Daoy (cell line): ENCODE measurements at regions not wholly inside any gene's neighbourhood (a gene's known extent, or its start where the extent isn't known, plus 50 kb on each side); places are given as distances from the start of the nearest gene placed in this dataset.

Experiments
- DNase-seq: peaks from one replicate; pipeline ENCODE4 v3.0.0-alpha.2; 2015; ENCODE audit warnings: low read depth

DNA sequence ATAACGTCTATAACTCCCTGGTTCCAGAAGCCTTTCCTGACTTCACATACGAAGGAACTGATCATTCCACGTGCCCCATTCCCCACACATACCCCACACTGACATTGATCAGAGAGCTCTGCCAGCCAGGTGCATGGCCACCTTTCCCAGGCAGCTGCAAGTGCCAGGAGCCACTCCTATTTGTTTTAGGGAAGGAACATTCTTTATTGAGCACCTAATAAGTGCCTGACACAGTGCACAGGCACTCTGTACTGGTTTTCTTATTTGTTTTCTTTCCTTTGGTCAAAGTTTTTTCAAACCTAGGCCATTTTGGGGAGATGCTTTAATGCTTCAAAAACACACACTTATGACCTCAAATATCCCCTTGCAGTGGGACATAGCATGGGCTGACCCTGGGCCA is 50.0 kb downstream of the PITPNM2 start:
- DNase-seq = no peak

DNA sequence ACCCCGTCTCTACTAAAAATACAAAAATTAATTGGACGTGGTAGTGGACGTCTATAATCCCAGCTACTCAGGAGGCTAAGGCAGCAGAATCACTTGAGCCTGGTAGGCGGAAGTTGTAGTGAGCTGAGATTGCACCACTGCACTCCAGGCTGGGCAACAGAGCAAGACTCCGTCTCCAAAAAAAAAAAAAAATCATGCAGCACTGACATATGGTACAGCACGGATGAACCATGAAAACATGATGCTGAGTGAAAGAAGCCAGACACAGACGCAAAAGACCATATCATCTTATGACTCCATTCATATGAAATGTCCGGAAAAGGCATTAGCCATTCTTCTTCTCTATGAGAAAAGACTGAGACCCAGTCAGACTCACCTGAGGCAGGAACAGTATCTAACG is 50.4 kb downstream of the PITPNM2 start:
- no peak for DNase-seq

GRCh38 chr12:123099560-123100192 is 51.2 kb downstream of the PITPNM2 start:
- DNase-seq = no peak

DNA sequence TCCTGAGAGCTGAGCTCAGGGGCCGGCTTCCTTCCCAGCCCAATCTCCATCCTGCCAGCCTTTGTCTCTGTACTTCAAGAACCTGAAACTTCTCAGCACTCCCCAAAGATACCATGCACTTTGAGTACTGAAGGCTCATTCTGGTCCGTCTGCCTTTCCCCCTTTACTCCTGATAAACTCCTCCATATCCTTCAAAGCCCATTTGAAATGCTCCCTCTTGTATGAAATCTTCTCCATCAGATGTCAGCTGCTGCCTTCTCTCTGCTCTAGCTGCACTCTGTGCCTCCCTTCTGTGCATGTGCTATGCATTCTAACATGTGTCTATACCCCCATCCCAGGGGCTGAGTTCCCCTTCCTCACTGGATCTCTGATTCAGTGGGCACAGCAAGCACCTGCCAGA is 52.1 kb downstream of the PITPNM2 start:
- DNase-seq = no peak

GRCh38 chr12:123097561-123098084 is 53.3 kb downstream of the PITPNM2 start:
- DNase-seq = no peak

GRCh38 chr12:123096741-123097140 is 54.1 kb downstream of the PITPNM2 start:
- DNase-seq = no peak

- no peak for DNase-seq
These were observed 54.7 kb downstream of the PITPNM2 start for GRCh38 chr12:123096182-123096581.

DNA sequence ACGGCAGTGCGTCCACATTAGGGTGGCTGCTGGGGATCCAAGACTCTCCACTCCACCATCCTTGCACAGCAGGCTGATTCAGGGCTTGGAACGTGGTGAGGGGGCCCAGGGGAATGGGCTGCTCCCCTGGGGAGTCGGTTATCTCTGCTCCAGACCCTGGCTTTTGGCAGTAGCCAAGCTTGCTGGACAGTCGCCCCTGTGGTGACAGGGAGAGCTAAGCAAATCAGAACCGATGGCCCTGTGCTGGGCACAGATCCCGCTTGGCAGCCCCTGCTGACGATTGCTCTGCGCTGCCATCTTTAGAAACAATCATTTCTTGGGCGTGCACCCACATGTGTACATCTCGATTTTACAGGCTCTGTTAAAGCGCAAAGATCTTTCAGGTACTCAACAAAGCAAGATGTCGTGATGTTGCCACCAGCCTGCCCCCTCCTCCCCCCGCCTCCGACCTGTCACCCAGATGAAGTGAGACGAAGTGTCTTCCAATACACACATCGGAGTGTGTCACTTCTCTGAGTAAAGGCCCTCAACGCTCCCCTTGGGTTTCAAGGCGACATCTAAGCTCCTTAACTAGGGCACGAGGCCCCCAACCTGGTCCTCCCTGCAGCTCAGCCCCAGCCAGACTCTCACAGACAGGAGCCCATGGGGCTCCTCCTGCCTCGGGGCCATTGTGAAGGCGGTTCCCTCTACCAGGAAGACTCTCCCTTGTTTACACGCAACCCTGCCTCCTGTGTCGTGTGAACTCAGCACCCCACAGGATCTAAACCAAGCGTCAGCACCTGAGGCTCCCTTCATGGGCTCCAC is 55.6 kb downstream of the PITPNM2 start:
- DNase-seq = no peak

- peak; percentile 84 for DNase-seq
These were observed 56.4 kb downstream of the PITPNM2 start for GRCh38 chr12:123094349-123095077.

DNA sequence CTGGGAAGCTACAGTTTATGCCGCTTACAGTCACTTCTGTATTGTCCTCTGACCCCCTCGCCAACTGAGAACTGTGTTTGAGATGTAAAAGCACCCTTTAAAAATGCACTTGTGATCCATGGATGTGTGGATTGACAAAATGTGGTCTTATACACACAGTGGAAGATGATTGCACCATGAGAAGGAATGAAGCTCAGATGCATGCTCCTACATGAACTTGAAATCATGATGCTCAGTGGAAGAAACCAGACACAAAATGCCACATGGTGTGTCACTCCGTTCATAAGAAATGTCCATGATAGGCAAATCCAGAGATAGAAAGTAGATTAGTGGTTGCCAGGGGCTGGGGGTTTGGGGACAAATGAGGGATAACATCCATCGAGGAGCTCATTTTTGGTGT is 58.0 kb downstream of the PITPNM2 start:
- no peak for DNase-seq

DNA sequence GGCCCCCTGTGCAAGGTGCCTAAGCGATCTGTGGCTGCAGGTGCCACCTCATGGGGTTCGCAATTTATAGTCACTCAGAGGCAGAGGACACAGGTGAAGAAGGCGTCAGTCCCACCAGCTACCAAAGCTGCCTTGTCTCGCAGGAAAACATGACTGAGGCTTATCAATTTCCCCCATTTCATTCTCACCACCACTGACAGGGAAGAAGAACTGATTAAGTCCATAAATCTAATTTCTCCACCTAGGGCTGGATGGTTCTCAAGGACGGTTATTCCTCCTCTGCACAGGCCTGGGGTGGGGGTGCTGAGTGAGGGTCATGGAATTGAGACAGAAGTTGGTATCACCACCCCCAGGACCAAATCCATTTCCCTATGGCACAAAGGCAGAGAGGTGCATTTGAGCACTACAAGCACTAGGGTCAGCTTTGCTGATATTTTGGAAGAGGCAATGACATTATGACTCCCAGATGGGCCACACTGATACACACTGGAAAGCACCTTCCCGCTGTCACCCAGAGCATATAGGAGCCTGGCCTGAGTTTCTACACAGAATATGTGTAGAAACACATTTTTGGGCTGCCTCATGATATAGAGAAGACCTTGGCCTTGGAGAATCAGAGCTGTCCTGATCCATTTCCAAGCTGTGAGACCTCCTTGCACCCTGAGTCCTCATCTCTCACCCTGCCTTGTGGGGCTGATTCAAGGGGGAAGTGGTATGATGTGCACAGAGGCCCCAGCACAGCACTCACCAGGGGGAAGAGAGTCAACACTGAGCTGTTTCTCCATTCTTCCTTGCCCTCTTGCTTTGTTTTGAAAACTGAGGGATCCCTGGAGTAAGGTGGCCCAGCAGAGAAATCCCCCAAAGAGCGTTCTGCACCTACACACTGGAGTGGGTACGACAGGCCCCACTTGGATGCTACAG is 59.4 kb downstream of the PITPNM2 start:
- DNase-seq = no peak

DNA sequence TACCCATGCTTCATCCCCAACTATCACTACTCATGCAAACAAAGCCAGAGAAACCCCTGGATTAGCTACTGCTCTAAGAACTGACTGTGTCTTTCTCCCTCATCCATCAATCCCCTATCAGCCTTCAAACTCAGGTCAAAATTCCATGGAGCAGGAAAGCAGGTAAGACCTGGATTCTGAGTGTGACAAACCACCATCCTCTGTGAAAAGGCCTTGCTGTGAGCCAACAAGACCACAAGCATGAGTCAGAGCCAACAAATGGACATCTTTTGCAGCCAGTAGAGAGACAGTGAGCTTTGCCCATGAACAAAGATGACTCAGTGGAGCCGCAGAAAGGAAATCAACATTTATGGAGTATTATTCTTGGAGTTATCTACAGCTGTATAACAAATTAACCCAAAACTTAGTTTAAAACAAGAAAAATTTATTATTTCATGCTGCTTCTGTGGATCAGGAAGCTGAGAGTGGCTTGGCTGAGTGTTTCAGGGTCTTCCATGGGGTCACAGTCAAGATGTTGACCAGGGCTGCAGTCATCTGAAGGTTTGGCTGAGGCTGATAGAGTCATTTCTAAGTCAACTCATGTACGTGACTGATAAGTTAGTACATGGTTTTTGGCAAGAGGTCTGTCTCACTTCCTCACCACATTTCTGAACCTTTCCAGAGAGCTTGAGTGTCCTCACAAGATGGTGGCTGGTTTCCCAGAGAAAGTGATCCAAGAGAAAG is 61.1 kb downstream of the PITPNM2 start:
- DNase-seq = peak; percentile 96

DNA sequence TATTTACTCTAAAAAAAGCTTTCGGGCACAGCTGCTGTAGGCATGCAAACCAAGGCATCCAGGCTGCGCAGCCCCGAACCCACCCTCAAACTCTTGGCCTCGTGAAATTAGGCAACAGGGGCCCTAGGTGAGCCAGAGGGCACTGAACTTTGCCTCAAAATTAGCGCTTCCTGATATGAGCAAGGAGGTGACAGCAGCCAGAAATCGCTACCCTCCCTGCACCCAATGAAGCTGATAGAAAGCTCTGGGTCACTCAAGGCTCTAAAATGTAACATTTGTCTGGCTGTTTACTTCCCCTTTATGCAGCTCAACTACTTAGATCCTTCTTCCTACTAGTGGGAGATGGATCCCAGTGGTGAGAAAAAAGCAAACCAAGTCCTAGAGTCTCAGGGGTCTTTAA is 61.8 kb downstream of the PITPNM2 start:
- DNase-seq = no peak

- peak; percentile 93 for DNase-seq
These were observed 65.0 kb downstream of the PITPNM2 start for GRCh38 chr12:123085730-123086487.

GRCh38 chr12:123085066-123085465 is 65.8 kb downstream of the PITPNM2 start:
- DNase-seq = no peak

- DNase-seq = no peak
These were observed 67.0 kb downstream of the PITPNM2 start for GRCh38 chr12:123083661-123084571.

DNA sequence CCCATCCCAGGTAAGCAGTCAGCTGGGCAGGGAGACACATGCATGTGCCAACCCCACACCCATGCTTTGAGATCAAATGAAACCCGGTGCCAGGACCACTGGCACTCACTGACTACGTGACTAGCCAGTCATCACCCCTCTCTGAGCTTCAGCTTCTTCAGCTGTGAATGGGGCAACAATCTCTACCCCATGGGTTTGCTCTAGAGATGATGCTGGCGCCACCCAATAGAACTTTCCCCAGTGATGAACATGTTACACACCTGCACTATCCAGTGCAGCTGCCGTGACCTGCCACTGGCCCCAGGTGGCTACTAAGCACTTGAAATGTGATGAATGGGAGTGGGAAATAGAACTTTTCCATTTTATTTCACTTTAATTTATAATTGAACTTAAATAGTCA is 70.3 kb downstream of the PITPNM2 start:
- DNase-seq = no peak

- no peak for DNase-seq
These were observed 72.2 kb downstream of the PITPNM2 start for GRCh38 chr12:123078531-123079155.

- no peak for DNase-seq
These were observed 72.8 kb downstream of the PITPNM2 start for GRCh38 chr12:123078120-123078465.
